NCI-H345 (cell line): ENCODE measurements at regions not wholly inside any gene's neighbourhood (a gene's known extent, or its start where the extent isn't known, plus 50 kb on each side); places are given as distances from the start of the nearest gene placed in this dataset.

ENCODE experiments used
- DNase-seq: peaks from one replicate; lab custom pipeline; 2025; lab: John Stamatoyannopoulos, UW

DNA sequence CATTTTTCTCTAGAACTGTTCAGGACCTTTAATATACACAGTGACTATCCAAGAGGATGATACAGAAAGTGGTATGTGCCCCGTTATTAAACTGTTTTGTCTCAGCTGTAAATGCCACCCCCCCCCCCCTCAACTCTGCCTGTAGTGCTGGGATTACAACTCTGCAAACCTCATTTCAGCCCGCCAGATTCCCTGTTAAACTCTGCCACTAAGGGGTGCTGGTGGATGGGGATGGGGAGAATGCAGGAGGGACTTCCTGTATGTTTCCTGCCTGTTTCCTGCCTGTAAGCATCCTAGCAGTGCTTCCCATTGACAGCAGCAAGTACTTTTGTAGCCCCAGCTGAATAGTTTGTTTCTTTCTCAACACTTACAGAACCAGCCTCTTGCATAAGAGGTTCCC lies 301.7 kb upstream of the RORA start:
- DNase-seq = no peak

DNA sequence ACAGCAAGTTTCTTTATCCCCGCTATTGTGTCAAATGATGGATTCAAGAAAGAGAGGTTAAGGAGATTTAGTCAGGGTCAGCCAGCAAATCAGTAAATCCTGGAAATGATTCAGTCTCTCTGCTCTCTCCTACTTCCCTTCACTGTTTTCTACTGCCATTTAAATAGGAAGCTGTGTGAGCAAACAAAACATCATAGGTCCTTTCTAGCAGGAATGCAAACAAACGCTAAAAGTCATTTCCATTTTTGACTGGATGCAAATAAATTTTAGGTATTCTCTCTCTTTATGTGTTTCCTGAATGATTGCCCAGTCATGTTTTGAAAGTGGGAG lies 299.4 kb upstream of the RORA start:
- DNase-seq = no peak

DNA sequence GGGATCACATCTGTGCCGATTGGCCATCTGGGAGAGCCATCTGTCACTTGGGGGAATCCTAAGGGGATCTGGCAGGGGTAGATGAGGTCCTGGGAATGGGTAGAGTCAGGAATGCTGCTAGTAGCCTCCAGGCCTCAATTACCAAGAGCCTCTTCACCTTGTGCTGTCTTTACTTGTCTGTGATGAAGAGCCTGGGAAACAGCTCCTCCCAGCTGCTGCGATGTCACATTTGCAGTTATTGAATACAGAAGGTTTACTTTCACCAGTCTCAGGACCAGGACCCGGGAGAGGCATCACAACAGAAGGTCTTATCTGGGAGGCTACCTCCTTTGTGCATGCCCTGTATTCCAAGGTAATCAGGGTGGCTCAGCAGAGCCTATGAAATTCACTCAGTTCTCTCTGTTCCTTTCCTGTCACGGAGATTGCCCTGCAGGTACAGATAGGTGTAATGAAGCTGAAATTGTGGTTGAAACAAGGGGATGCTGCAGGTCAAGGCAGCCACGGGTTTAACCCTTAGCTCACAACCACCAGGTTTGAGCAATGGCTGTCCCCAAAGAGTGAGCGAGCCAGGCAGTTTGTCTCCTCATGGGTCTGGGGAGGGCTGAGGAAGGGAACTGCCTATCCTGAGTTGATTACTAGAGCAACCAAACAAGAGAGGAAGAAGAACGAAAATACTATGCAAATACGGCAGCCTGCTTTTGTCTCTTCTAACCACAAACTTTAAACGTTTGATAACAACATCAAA lies 298.9 kb upstream of the RORA start:
- DNase-seq = no peak

DNA sequence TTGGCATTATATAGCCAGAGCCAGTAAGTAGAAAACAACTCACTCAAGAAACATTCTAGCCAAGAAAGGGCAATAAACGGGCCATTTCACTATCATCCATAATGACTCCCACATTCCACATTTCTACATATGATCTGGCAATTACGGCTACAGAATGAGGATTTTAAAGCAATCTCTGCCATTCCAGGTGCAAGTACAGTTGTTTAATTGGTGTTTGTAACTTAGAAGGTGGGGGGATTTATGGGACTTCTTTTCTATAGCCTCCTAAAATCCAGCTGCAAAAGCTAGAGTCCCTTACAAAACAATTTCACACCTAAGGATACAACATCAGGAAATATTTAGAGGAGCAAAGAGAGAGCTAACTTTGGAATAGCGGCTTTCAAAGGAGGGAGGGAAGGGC lies 295.4 kb upstream of the RORA start:
- no peak for DNase-seq

DNA sequence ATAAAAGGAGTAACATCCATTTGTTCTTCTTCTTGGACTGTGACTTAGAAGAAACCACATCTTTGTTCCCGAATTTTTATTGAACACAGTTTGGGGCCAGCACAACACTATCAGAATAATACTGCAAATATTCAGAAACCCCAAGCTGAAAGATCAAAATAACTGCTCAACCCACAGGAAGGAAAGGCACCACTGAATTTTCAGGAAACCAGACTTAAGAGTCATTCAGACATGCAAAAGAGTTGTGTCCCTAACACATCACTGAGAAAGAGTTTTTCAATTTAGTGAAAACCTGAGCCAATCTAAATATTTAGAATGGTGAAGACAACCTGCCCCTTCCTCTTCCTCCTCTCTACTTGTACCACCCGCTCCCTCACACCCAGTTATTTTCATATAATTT lies 295.0 kb upstream of the RORA start:
- no peak for DNase-seq

DNA sequence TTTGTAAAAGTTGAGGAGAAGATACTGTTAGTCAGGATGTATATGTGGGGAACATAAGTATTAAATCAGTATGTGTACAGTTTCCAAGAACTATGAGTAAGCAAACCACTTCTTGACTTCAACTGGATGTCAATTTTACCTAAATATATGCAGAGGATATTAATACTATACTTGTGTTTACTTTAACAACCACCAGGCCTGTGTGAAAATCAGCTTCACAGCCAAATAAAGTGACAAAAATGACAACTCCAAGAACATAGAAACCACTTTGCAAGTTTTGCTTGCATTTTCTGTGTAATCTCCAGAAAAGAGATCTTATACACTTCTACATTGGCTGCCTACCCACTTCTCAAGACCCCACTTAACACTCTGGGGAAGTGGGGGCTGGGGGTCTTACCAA lies 293.3 kb upstream of the RORA start:
- no peak for DNase-seq

DNA sequence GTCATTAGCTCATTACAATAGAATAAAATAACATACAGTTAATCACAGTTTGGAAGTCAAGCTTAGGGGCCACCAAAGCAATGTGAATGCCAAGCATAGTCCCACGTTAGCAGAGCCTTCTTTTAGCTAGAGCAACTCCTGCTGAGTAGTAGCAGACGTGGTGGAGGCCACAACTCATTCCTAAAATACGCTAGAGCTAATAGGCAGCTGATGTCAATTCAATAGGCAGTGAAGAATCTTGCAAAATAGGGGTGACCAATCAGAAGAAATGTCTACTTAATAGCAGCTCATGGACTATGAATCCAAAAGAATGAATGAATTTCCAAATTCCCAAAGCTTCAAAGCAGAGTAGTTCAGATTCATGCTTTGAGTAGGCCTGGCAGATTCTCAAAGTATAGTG lies 292.9 kb upstream of the RORA start:
- no peak for DNase-seq

DNA sequence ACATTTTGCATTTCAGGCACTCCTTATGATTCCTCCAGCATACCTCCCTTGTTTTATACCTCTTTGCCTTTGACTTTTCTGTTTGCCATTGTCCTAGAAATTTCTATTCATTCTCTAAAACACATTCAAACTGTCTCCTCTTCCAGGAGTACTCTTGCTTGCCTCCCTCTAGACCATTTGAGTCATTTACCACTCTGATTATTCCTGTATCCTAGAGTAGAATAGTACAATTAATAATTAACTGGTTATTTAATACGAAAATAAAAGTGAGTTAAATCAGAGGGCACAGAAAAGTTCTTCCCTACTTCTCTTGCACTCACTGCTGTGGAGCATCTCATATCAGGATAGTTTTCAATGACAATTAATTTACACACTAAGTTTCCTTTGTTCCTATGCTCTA lies 290.2 kb upstream of the RORA start:
- DNase-seq = no peak

DNA sequence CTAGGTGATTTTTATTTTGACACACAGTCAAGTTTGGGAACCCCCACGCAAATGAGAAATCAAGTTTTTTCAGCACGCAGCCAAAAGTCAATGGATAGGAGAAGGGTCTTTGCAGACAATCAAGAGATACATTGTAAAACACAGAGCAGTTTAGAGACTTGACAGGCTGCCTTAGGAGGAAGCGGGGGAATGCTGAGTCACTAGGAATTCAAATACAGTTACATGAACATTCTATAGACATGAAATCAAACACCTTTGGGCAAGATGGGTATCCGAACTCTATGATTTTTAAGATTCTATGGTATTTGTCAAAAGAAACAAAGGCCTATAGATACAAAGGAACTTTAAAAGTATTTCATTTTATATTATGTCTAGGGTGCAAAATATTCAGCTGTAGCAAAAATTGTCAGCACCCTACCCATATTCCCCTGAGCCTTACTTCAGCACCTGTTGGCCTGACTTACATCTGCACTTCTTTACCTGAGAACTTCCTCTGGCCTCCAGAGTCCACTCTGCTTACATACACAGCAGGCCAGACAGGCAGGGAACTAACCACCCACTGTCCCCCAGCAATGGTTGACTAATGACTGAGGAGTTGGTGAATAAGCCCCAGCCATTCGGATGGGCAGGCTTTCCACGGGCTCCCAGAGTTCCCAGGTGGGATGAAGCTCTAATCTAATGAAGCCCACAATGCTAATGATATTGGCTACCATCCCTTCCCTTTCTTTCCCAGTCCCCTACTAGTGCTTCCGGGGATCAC lies 289.3 kb upstream of the RORA start:
- DNase-seq = no peak

DNA sequence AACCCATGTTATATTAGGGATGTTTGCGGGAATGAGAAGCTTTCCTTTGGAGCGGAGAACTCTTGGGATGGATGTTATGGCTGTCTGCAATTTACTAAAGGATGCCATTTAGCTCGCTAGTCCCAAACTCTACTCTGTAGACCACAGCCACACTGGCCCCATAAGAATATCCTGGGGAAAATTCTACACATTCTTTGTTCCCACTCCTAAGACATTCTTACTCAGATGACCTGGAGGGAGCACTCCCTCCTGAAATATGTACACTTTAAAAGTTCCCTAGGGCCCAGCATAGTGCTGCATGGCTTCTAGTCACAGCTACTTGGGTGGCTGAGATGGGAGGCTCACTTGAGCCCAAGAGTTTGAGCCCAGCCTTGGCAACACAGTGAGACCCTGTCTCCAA lies 288.7 kb upstream of the RORA start:
- DNase-seq = no peak

DNA sequence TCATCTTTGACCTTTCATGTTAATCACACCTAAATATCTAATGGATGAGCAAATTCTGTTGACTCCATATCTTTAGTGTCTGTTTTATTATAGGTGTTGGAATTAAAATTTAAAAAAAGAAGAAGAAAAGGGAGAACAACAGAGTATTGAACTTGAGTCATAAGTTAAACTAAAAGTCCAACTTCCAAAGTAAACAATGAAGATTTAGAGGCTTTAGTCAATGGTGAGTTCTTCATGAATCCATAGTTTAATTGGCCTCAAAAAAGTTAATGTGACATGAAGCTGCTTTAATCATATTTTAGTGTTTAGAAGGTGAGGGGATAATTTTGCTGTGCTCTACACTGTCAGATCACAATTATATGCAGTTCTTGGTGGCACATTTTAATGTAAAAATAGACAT lies 288.2 kb upstream of the RORA start:
- DNase-seq = no peak

DNA sequence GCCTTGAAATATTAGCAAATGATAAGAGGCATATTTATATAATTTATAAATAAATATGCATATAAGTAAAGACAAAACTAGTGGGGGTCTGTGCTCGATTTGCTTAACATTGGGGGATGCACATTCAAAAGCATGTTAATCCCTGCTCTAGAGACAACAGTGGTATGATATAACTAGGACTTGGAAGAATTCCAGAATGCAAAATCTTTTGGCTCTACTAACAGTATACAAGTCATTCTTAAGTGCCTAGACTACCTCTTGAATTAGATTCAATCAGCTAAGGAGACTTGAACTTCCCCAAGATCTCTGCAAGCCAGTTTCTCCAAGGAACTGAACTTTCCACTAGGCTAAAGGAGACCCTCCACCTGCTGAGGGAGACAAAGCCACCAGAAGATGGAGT lies 282.7 kb upstream of the RORA start:
- DNase-seq = no peak

DNA sequence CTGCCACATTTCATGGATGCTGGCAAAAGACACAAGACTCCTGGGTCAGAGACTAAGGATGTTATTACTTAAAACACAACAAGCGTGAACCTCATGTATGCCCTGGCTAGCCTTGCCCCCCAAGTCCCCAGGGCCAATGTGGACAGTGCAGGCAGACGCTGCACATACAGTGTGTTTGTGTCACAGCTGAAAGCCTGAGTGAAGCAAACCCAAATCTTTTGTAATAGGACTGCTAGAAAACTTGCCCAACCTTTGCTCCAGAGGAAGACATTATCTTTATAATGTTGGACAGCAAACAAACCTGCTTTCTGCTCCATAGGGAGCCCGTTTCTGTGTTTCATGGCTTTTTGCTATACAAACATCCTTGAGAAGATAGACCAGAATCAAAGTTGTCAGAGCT lies 282.0 kb upstream of the RORA start:
- DNase-seq = no peak

DNA sequence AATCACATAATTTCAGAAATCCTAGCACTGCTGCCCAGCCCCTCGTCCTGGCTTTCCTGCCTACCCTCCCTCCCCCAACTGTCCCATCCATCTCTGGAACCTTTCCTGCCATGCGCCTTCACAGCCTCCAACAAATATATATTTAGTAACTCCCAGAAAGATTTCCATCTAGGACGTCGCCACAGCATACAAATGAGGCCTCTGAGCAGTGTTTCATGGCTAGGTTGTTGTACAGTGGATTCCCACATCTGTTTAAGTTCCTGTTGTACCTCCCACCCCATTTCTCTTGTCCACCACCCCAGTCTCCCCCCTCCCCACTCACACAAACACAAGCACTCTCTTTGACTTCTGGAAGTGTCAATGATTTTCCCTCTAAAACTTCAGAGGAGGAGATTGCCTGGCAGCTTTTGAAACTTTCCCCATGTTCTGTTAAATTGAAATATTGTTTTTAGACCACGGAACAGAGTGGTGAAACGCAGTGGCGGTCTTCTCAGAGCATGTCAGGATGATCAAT lies 280.3 kb upstream of the RORA start:
- DNase-seq = no peak

DNA sequence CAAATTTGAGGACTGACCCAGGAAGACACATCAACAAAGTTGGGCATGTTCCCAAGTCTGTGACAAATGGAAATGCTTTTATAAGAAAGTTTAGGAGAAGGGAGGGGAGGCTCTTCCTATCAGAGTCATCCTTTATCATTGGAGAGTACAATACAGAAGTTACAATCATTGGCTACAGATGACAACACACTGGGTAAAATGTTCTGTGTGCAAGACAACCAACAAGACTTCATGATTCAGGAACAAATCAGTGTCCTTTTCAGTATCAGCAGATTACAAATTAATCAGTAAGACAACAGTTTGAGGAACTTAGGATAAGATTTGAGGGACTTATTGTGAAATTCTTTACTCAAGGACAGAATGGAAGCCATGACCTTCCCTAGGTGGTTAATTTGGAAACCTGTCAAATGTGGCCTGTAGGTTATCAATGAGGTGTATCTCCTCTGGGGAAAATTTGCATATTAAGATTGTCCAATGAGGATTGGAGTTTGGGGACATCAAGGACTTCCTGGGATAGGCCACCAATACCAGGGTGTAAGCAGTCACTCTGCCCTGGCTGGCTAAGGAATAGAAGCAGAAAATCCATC lies 274.4 kb upstream of the RORA start:
- DNase-seq = no peak

DNA sequence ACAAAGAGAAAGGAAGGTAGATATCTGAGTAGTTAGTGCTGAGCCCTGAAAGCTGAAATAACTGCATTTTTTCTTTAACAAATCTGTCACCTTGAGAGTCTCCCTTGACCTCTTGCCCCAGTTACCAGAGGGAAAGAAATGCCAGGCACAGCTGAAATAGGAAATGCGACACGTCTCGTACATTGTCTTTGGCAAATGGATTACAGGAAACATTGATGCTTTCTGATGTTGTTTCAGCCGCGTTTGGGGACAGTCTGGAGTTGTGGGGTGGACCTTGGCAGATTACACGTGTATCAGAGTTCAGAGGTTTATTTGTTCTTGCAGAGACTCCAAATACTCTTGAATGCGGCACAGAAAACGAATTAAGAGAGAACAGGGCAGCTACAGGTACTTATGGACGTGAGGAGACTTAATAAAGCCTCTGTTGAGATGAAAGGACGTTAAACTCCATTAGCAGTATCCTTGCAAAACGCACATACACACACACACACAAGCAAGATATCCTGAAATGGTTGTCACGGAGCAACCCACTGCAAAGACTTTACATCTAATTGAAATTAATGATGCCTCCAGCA lies 272.8 kb upstream of the RORA start:
- DNase-seq = no peak

DNA sequence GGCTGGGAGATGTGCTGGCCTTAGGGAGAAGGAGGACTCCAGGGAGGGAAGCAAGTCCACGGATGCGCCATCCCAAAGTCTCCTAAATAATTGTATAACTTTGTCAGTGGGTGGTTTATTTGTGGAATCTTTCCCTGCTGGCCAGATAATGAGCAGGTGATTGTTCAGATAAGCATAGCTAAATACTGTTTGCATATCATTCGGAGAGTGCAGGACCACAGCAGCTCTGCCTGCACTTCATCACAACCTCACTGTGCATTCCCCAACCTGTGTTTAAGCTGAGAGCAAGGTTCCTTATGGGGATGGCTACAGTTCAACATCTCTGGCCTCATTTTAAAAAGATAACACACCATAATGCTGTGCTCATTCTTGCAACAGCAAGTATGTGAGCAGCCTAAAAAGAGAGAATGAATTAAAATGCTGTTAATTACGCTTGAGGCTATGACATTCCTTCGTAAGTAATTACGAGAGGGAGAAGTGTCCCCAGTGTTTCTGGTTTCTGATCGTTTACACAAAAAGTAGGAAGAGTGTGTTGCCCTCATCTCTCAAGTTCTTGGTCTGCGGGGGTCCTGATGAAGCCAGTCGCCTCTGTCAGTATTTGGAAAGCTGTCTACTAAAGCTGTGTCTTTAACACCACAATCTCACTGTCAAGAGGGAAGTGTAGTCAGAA lies 272.0 kb upstream of the RORA start:
- no peak for DNase-seq

DNA sequence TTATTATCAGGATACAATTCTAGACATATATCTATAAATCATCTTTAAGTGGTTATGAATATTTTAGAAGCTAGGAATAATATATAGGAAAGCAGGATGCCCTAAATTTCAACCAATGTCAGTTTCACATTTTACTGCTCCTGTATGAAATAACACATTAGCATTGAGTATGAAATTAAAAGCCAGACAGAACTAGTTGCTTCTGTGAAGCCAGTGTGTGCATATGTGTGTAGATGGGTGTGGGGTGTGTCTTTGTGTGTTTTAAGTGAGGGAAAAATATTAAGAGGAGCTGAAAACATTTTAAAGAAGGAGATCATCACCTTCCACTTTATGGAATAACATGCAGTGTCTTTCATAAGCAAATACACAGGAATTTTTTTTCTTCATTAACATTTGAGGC lies 271.4 kb upstream of the RORA start:
- DNase-seq = no peak

DNA sequence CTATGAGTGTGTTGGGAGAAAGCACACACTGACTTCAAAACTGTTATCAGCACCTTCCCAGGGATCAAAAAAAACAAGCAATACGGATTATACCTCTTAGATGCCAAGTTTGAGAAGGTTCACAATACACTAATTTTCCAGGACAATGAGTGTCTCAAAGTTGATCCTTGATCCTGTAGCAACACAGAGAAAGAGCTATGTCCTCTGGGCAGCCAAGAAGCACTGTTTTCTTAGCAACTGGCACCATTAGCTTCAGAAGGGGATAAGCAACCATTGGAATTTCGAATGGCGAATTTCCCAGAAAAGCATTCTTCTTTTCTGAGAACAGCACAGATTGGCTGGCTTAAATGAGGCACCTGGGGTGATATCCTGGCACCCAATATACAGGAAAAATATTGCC lies 270.3 kb upstream of the RORA start:
- no peak for DNase-seq

DNA sequence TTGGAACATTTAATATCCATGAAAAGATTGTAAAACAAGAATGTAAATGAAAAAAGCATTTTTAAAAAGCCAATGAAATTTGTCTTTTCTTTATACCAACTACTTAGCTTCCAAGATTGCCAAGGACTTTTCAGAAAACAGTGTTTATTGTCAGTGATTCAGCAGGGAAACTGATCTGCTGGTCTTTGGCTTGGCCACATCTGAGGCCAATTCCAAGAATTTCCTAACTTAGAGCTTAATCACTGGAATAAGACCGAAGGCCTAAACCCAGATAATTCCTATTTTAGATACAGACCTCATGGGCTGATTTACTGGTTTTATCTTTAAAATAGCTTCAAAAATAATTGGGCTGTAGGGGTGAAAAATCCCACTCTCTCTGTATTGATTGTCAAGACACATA lies 260.5 kb upstream of the RORA start:
- DNase-seq = no peak

DNA sequence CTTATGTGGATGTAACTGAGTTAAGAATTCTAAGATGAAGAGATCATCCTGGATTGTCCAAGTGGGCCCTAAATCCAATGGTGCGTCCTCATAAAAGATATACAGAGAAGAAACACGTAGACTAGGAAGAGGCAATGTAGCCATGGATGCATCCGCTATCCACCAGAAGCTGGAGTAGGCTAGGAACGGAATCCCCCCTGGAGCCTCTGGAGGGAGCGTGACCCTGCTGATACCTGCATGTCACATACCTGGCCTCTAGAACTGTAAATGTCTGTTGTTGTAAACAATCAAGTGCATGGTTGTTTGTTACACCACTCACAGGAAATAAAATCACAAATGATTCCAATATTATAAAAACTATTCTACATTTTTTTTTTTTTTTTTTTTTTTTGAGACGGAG lies 254.5 kb upstream of the RORA start:
- DNase-seq = no peak

DNA sequence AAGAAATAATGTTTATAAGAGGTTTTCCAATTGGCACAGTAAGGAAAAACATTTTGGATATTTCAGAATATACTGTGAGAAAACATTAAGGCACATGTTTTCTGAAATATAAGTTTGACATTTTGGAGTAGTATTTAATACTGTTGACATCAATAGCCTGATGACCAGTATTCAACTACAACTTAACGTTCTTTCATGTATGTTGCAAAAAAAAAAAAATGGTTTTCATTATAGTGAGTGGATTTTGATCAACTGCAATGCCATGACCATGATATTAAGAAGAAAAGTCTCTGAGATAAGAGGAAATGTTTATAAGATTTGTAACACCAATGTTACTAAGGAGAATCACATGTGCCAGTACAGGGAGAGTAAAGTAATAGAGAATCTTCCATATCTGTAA lies 252.8 kb upstream of the RORA start:
- DNase-seq = no peak

DNA sequence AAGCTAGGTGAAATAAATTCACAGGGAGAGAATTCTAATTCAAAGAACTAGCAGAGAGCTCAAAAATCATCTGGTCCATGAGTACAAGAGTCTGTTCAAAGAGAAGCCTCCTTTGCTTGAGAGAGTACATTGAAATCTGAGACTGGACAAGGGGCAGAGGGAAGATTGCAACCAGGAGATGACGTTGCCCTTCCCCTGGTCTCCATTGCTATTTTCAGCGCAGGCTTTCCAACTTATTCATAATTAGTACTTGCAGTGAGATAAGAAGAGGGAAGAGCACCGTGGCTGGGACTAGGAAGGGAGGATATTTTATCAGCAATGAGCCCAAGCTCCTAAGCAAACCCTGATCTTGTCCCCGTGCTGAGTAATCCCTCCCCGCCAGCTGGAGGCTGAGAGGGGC lies 251.8 kb upstream of the RORA start:
- DNase-seq = no peak
